K562 (cell line): ENCODE measurements at regions not wholly inside any gene's neighbourhood (a gene's known extent, or its start where the extent isn't known, plus 50 kb on each side); places are given as distances from the start of the nearest gene placed in this dataset.

Experiments
- ATAC-seq: fragments of 200-7000 bp; cut with Tn5 transposase; 3 replicates; pipeline ENCODE4 v1.9.1; 2020; ENCODE audit warnings: moderate library complexity
- BruUV-seq: library from RNA; stranded (reverse); fragments of 400-500 nt; replicated peaks from 2 replicates; lab custom pipeline; 2021; lab: Mats Ljungman, UMichigan
- CTCF ChIA-PET: fragments of 300-600 bp; formaldehyde crosslinking; extraction: SDS; loops from one replicate; lab custom pipeline; 2021; ENCODE audit warnings: low intra/inter-chr PET ratio; lab: Yijun Ruan, JAX
- POLR2A ChIA-PET: fragments of 300-600, 350-650 bp; sonication (Branson Sonifier 250); formaldehyde crosslinking; extraction: SDS; loops from one replicate; lab custom pipeline; 2021; ENCODE audit warnings: antibody characterized with exemption, inconsistent platforms; lab: Yijun Ruan, JAX
- DNase-seq, 4 experiments: peaks; one replicate each; pipeline versions ENCODE4 v3.0.0 to v3.0.0-alpha.2; 2011 to 2018; ENCODE audit warnings: low spot score in 3 of 4, mixed read lengths in 3 of 4; ENCODE audit errors: extremely low read depth in 1 of 4
- FAIRE-seq: peaks from 2 replicates; lab custom pipeline; 2011; peaks lifted over from hg19 to GRCh38; lab: Jason Lieb, UNC
- H2AFZ ChIP-seq: 2 replicates; pipeline ENCODE4 v1.6.0; 2011; ENCODE audit warnings: low read depth, low read length, control low read depth, inconsistent platforms
- H3K27ac ChIP-seq: fragments of 200-600 bp; 3 replicates; pipeline ENCODE4 v1.8.0; 2011; ENCODE audit warnings: low read depth, mild to moderate bottlenecking, control low read depth, inconsistent platforms, low read length, moderate library complexity, mixed read lengths; ENCODE audit errors: extremely low read depth
- H3K27me3 ChIP-seq, 2 experiments: fragments of 300-600 bp in 1 of 2; 2 replicates in 1 of 2; 3 replicates in 1 of 2; pipeline versions ENCODE4 v1.6.0 to v1.8.0; 2011; ENCODE audit warnings: inconsistent platforms in 2 of 2, low read length in 2 of 2, mild to moderate bottlenecking in 1 of 2, mixed read lengths in 1 of 2, moderate library complexity in 1 of 2; ENCODE audit not compliant: control insufficient read depth in 2 of 2, insufficient read depth in 2 of 2
- H3K36me3 ChIP-seq: fragments of 300-600 bp; 3 replicates; pipeline ENCODE4 v1.8.0; 2011; ENCODE audit warnings: mild to moderate bottlenecking, low read length, inconsistent platforms; ENCODE audit not compliant: control insufficient read depth, insufficient read depth
- H3K4me1 ChIP-seq, 2 experiments: fragments of 200-600 bp in 1 of 2; replicated peaks in 1 of 2; 2 replicates in 1 of 2; 3 replicates in 1 of 2; pipeline versions ENCODE4 v1.5.1 to v1.8.0; 2011; ENCODE audit warnings: inconsistent platforms in 2 of 2, low read length in 2 of 2, mild to moderate bottlenecking in 1 of 2, mixed read lengths in 1 of 2, moderate library complexity in 1 of 2; ENCODE audit not compliant: control insufficient read depth in 2 of 2, insufficient read depth in 2 of 2
- H3K4me2 ChIP-seq: 2 replicates; pipeline ENCODE4 v1.6.1; 2011; ENCODE audit warnings: low read length, control low read depth, inconsistent platforms, mixed read lengths; ENCODE audit not compliant: insufficient read depth
- H3K4me3 ChIP-seq: fragments of 200-600 bp; sonication (generic), shearing (Covaris generic); 2 replicates; pipeline ENCODE4 v1.5.1; 2016; ENCODE audit warnings: control low read depth, inconsistent platforms
- H3K79me2 ChIP-seq: fragments of 200-600 bp; 3 replicates; pipeline ENCODE4 v1.8.0; 2011; ENCODE audit warnings: low read length, inconsistent platforms; ENCODE audit not compliant: control insufficient read depth, insufficient read depth
- H3K9ac ChIP-seq, 2 experiments: 2 replicates each; pipeline versions ENCODE4 v1.6.0 to v1.6.1; 2011; ENCODE audit warnings: low read depth in 2 of 2, low read length in 2 of 2, control low read depth in 1 of 2, inconsistent platforms in 1 of 2, mild to moderate bottlenecking in 1 of 2, mixed read lengths in 1 of 2; ENCODE audit not compliant: insufficient read depth in 1 of 2
- H3K9me1 ChIP-seq: one replicate; pipeline ENCODE4 v1.6.0; 2011; ENCODE audit warnings: inconsistent platforms, mild to moderate bottlenecking, low read length, moderate library complexity; ENCODE audit not compliant: control insufficient read depth, insufficient read depth
- H3K9me3 ChIP-seq: replicated peaks from 2 replicates; pipeline ENCODE4 v1.5.1; 2011; ENCODE audit warnings: low read depth, low read length, inconsistent platforms; ENCODE audit not compliant: control insufficient read depth, insufficient read depth
- H4K20me1 ChIP-seq: replicated peaks from 2 replicates; pipeline ENCODE4 v1.6.1; 2011; ENCODE audit warnings: low read length, inconsistent platforms, mixed read lengths; ENCODE audit not compliant: control insufficient read depth, insufficient read depth
- ADNP ChIP-seq: fragments of 200-800 bp; sonication (Bioruptor generic); IDR thresholded peaks from 2 replicates; pipeline ENCODE4 v1.6.1; 2016; ENCODE audit warnings: missing genetic modification characterization, missing compliant biosample characterization
- E2F3 ChIP-seq: fragments of 250-450 bp; sonication (Bioruptor Pico); IDR thresholded peaks from 2 replicates; pipeline ENCODE4 v1.4.0; 2020; ENCODE audit warnings: mild to moderate bottlenecking
- ELF2 ChIP-seq: fragments of 250-450 bp; sonication (Bioruptor Pico); IDR thresholded peaks from 2 replicates; pipeline ENCODE4 v1.5.0; 2021; ENCODE audit warnings: mild to moderate bottlenecking
- HLTF ChIP-seq: fragments of 450-650 bp; IDR thresholded peaks from 2 replicates; pipeline ENCODE4 v1.6.1; 2016
- MAZ ChIP-seq, 2 experiments: fragments of 450-650 bp in 1 of 2; sonication (generic) in 1 of 2; formaldehyde crosslinking; IDR thresholded peaks in 1 of 2; conservative IDR thresholded peaks in 1 of 2; 2 replicates each; pipeline versions ENCODE4 v1.4.0 to v1.5.0; 2020; ENCODE audit warnings: mild to moderate bottlenecking in 1 of 2, missing genetic modification reagents in 1 of 2
- MYBL2 ChIP-seq, 2 experiments: fragments of 450-650 bp in 1 of 2; sonication (generic) in 1 of 2; formaldehyde crosslinking in 1 of 2; IDR thresholded peaks; 2 replicates each; pipeline versions ENCODE4 v1.6.1 to v1.8.1; 2017 to 2022; ENCODE audit warnings: borderline replicate concordance in 1 of 2, inconsistent platforms in 1 of 2, low read depth in 1 of 2, mild to moderate bottlenecking in 1 of 2, missing genetic modification reagents in 1 of 2, moderate library complexity in 1 of 2
- PHF20 ChIP-seq: fragments of 450-650 bp; IDR thresholded peaks from 2 replicates; pipeline ENCODE4 v1.6.1; 2018; ENCODE audit not compliant: partially characterized antibody
- RNF219 ChIP-seq: fragments of 250-450 bp; sonication (Bioruptor Pico); IDR thresholded peaks from 2 replicates; pipeline ENCODE4 v1.5.0; 2022; ENCODE audit warnings: mild to moderate bottlenecking
- SMAD2 ChIP-seq: fragments of 150-350 bp; IDR thresholded peaks from 2 replicates; pipeline ENCODE4 v1.6.1; 2014; ENCODE audit warnings: low read depth, mild to moderate bottlenecking, low read length
- SMARCA5 ChIP-seq: fragments of 450-650 bp; IDR thresholded peaks from 2 replicates; pipeline ENCODE4 v1.6.1; 2016
- SMARCE1 ChIP-seq: fragments of 450-650 bp; IDR thresholded peaks from 2 replicates; pipeline ENCODE4 v1.7.1; 2016; ENCODE audit warnings: mild to moderate bottlenecking
- SRSF7 ChIP-seq: fragments of 200-400 bp; formaldehyde crosslinking; optimal IDR thresholded peaks from 2 replicates; pipeline ENCODE3; 2017; ENCODE audit warnings: mild to moderate bottlenecking, low read depth, low read length
- ZNF175 ChIP-seq: fragments of 200-800 bp; sonication (Bioruptor generic); IDR thresholded peaks from 2 replicates; pipeline ENCODE4 v1.6.1; 2016; ENCODE audit warnings: low read depth, mild to moderate bottlenecking, missing genetic modification characterization, missing compliant biosample characterization
- ZNF347 ChIP-seq: fragments of 450-650 bp; formaldehyde crosslinking; IDR thresholded peaks from 2 replicates; pipeline ENCODE4 v1.4.0; 2020; ENCODE audit warnings: low read depth, mild to moderate bottlenecking, moderate library complexity
- WGBS: fragments of 100-300 bp; shearing (Covaris generic); methylation state at CpG from one replicate; pipeline ENCODE4 v1.1.6; 2016; ENCODE audit warnings: low coverage, mixed read lengths; ENCODE audit not compliant: insufficient coverage; ENCODE audit errors: missing lambda C conversion rate; 5-methylcytosine and 5-hydroxymethylcytosine counted together
- in situ Hi-C: fragments of 300-500 bp; cut with MboI; formaldehyde crosslinking; loops from 4 replicates; pipeline ENCODE4 v1.15.0; 2018; ENCODE audit warnings: inconsistent platforms, mixed read lengths
- intact Hi-C: fragments of 100-400 bp; cut with micrococcal nuclease; formaldehyde crosslinking; loops from 2 replicates; pipeline ENCODE4 v1.14.2; 2022
- TF ChIP-seq, protein P1 (sequence below): sonication (generic); formaldehyde crosslinking; IDR thresholded peaks from 2 replicates; pipeline ENCODE4 v1.9.0; 2022; ENCODE audit warnings: mild to moderate bottlenecking, missing genetic modification reagents

- FAIRE-seq: no peak
- no peak for ATAC-seq
- TF ChIP-seq MYBL2 (IDR thresholded peaks at IDR 0.05; ENCODE audit: low read depth) (no peak), MYBL2 (CRISPR knock-in tag; IDR thresholded peaks at IDR 0.05; ENCODE audit: borderline replicate concordance) (no peak), SRSF7 (no peak), MAZ (CRISPR knock-in tag; conservative IDR thresholded peaks at IDR 0.05 in 1 of 2, IDR thresholded peaks at IDR 0.05 in 1 of 2) (no peak)
- Histone ChIP-seq H3K4me2 (no peak overlapping the region), H3K4me1 (no peaks in the 10 kb centered on the region), H3K79me2 (no peaks in the 10 kb centered on the region), H3K27ac (no peak overlapping the region), H2AFZ (no peak overlapping the region), H3K4me3 (no peak overlapping the region), H3K27me3 (peaks cover 0 to 37% of the 10 kb centered on the region in 2 experiments; a peak in 2 of 5 replicates), H4K20me1 (no peaks in the 10 kb centered on the region), H3K9ac (no peak overlapping the region), H3K9me3 (no peaks in the 10 kb centered on the region), H3K36me3 (no peaks in the 10 kb centered on the region), H3K9me1 (no peaks in the 10 kb centered on the region)
- CTCF ChIA-PET: no interaction called here
- in situ Hi-C loops: no loop called here
- 0% methylated on average over 5 of the region's 14 CpGs for WGBS
- no TSS peak for BruUV-seq
- DNase-seq: no peak
- POLR2A ChIA-PET: no interaction called here
- intact Hi-C loops: no loop called here
These were observed 72.5 kb upstream of the SHISAL1 start for GRCh38 chr22:44385296-44385610.

GRCh38 chr22:44384563-44385295 lies 72.0 kb upstream of the SHISAL1 start:
- no TSS peak for BruUV-seq
- no peak for TF ChIP-seq SMARCE1
- TF ChIP-seq, protein P1, sequence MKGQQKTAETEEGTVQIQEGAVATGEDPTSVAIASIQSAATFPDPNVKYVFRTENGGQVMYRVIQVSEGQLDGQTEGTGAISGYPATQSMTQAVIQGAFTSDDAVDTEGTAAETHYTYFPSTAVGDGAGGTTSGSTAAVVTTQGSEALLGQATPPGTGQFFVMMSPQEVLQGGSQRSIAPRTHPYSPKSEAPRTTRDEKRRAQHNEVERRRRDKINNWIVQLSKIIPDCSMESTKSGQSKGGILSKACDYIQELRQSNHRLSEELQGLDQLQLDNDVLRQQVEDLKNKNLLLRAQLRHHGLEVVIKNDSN (CRISPR knock-in tag): no peak
- TF ChIP-seq ZNF347 (CRISPR knock-in tag): no peak
- no peak for TF ChIP-seq ADNP
- TF ChIP-seq SMAD2: no peak
- TF ChIP-seq ZNF175 (CRISPR knock-in tag): no peak
- TF ChIP-seq PHF20: no peak
- TF ChIP-seq ELF2 (CRISPR knock-in tag): no peak
- no peak for TF ChIP-seq E2F3 (CRISPR knock-in tag)
- no peak for TF ChIP-seq SMARCA5
- TF ChIP-seq HLTF: no peak
- TF ChIP-seq RNF219 (CRISPR knock-in tag): no peak

More at GRCh38 chr22:44384563-44385295, 72.0 kb upstream of the SHISAL1 start:
- H3K9me3 ChIP-seq: no peaks in the 10 kb centered on the region
- no peak overlapping the region for H2AFZ ChIP-seq
- FAIRE-seq (no peak), ATAC-seq (no peak), DNase-seq (no peak)
- H3K9ac ChIP-seq: no peak overlapping the region
- WGBS: 0% methylated on average over 5 of the region's 12 CpGs
- no peaks in the 10 kb centered on the region for H3K36me3 ChIP-seq
- H3K9me1 ChIP-seq: no peaks in the 10 kb centered on the region
- peaks cover 0 to 37% of the 10 kb centered on the region in 2 experiments; a peak in 2 of 5 replicates for H3K27me3 ChIP-seq
- H3K4me1 ChIP-seq: no peaks in the 10 kb centered on the region
- ChIA-PET CTCF (no interaction called here), POLR2A (no interaction called here)
- H3K79me2 ChIP-seq: no peaks in the 10 kb centered on the region
- H3K27ac ChIP-seq: no peak overlapping the region
- no peak overlapping the region for H3K4me2 ChIP-seq
- intact Hi-C loops: no loop called here
- H3K4me3 ChIP-seq: no peak overlapping the region
- H4K20me1 ChIP-seq: no peaks in the 10 kb centered on the region
- in situ Hi-C loops: no loop called here
